IPS-20b (cell line): ENCODE measurements at regions not wholly inside any gene's neighbourhood (a gene's known extent, or its start where the extent isn't known, plus 50 kb on each side); places are given as distances from the start of the nearest gene placed in this dataset.

Source experiments
- H3K27ac ChIP-seq: one replicate; pipeline ENCODE4 v1.5.1; 2013; ENCODE audit warnings: low read length
- H3K27me3 ChIP-seq: 2 replicates; pipeline ENCODE4 v1.6.1; 2013; ENCODE audit warnings: mild to moderate bottlenecking, low read length, inconsistent platforms; ENCODE audit not compliant: insufficient read depth
- H3K36me3 ChIP-seq: 2 replicates; pipeline ENCODE4 v1.6.1; 2013; ENCODE audit warnings: low read depth, mild to moderate bottlenecking, inconsistent platforms, low read length, moderate library complexity; ENCODE audit not compliant: insufficient read depth
- H3K4me1 ChIP-seq: 2 replicates; pipeline ENCODE4 v1.6.1; 2013; ENCODE audit warnings: mild to moderate bottlenecking, control low read depth, inconsistent platforms, low read length, moderate library complexity; ENCODE audit not compliant: insufficient read depth
- H3K4me3 ChIP-seq: 2 replicates; pipeline ENCODE4 v1.5.1; 2013; ENCODE audit warnings: mild to moderate bottlenecking, low read length, inconsistent platforms
- H3K9ac ChIP-seq: 2 replicates; pipeline ENCODE4 v1.6.1; 2013; ENCODE audit warnings: low read depth, mild to moderate bottlenecking, inconsistent platforms, low read length, moderate library complexity
- H3K9me3 ChIP-seq: 2 replicates; pipeline ENCODE4 v1.6.1; 2013; ENCODE audit warnings: mild to moderate bottlenecking, low read depth, low read length, inconsistent platforms; ENCODE audit not compliant: insufficient read depth

DNA sequence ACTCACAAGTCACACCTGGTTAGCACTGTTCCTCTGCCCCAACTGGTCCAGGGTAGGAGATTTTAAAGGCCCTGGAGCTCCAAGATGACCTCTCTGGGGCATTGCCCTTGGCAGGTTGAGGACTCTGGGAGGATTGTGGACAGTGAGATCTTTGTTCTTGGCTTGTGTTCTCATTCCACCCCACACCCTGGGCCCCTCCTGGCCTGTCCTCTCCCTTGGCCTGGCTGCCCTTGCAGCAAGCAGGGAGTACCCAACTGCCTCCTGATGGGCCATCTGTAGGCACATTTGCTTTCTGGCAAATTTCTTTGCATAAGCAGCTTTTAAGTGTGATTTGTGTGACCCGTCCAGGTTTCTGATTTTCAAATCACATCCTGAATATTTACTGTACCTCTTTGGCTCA, 239.6 kb downstream of the UTP18 start:
- no peak overlapping the region for H3K4me3 ChIP-seq
- H3K27me3 ChIP-seq = no peaks in the 10 kb centered on the region
- H3K27ac ChIP-seq = no peak overlapping the region
- H3K9ac ChIP-seq = no peak overlapping the region
- H3K9me3 ChIP-seq = no peaks in the 10 kb centered on the region
- no peaks in the 10 kb centered on the region for H3K36me3 ChIP-seq
- no peaks in the 10 kb centered on the region for H3K4me1 ChIP-seq

DNA sequence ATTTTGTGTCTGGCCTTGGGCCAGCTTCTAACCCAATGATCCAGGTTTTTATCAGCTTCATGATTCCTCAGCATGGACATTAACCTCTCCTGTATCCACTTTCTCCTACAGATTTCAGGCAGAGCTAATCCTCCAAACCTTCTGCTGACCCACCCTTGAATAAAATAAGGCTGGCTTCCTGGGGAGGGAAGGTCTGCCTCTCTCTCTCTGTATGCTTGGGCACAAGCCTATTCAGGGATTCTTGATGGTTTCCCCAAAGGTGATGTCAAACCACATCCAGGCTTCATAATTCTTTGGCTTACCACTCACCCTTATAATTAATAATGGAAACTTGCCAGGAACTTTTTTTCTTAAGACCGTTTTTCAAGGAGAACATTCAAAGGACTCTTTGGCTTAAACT, 240.1 kb downstream of the UTP18 start:
- no peaks in the 10 kb centered on the region for H3K36me3 ChIP-seq
- H3K9me3 ChIP-seq = no peaks in the 10 kb centered on the region
- H3K4me1 ChIP-seq = no peaks in the 10 kb centered on the region
- H3K9ac ChIP-seq = no peak overlapping the region
- no peak overlapping the region for H3K27ac ChIP-seq
- H3K4me3 ChIP-seq = no peak overlapping the region
- no peaks in the 10 kb centered on the region for H3K27me3 ChIP-seq

DNA sequence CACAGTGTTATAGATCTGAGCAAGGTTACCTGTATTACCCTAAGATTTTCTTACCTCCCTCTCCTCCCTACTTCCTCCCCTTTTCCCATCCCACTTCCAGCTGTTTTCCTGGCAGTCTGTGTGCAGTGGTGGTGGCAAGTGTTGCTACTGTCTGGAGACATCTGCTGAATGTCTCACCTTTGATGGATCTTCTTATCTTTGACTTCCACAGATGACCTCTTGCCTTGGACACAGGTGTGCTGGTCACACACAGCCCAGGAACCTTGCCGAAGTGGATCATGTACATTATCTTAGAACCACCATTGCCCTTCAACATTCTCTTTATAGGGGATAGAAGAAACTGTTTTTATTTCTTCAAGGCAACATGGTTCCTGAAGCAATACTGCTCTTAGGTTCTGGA, 245.1 kb downstream of the UTP18 start:
- no peaks in the 10 kb centered on the region for H3K36me3 ChIP-seq
- no peak overlapping the region for H3K9ac ChIP-seq
- no peak overlapping the region for H3K27ac ChIP-seq
- H3K27me3 ChIP-seq = no peaks in the 10 kb centered on the region
- H3K4me3 ChIP-seq = no peak overlapping the region
- no peaks in the 10 kb centered on the region for H3K9me3 ChIP-seq
- H3K4me1 ChIP-seq = no peaks in the 10 kb centered on the region

DNA sequence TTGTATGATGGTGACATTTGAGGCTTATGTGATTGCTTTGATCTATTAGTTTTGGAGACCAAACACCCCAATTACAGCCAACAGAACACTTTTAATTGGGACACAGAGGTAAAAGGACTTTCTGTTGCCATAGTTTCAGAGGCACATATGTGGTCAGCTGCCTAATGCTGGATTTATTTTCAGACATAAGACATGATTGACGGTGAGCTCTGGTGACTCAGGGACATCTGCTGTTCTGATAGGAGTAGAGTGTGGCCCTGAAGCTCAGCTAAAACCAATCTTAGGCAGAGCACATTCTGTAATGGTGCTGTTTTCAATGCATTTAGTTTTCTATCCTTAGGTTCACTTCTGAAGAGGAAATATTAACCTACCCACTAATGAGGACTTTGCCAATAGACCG, 247.1 kb downstream of the UTP18 start:
- H3K27me3 ChIP-seq = no peaks in the 10 kb centered on the region
- H3K9ac ChIP-seq = no peak overlapping the region
- H3K4me3 ChIP-seq = no peak overlapping the region
- no peaks in the 10 kb centered on the region for H3K4me1 ChIP-seq
- no peaks in the 10 kb centered on the region for H3K36me3 ChIP-seq
- H3K9me3 ChIP-seq = no peaks in the 10 kb centered on the region
- no peak overlapping the region for H3K27ac ChIP-seq

DNA sequence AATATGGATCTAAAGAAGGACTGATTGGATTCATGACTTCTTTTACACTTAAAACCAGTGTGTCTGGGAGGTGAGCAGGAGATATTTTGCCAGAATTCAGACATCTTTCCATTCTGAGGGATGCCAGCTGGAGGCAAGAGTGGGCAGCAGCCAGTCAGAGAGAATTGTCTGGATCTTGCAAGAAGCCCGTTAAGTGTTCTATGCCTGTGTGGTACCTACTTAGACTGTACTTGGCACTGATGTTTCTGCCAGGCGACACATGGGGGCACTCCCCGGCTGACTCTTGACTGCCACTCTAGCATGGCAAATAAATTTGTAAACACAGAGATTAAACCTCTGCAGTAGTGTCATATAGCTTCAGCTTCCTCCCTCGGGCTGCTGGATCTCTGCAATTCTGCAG, 247.7 kb downstream of the UTP18 start:
- H3K36me3 ChIP-seq = no peaks in the 10 kb centered on the region
- no peak overlapping the region for H3K4me3 ChIP-seq
- H3K9me3 ChIP-seq = no peaks in the 10 kb centered on the region
- H3K4me1 ChIP-seq = no peaks in the 10 kb centered on the region
- no peak overlapping the region for H3K27ac ChIP-seq
- no peak overlapping the region for H3K9ac ChIP-seq
- no peaks in the 10 kb centered on the region for H3K27me3 ChIP-seq

DNA sequence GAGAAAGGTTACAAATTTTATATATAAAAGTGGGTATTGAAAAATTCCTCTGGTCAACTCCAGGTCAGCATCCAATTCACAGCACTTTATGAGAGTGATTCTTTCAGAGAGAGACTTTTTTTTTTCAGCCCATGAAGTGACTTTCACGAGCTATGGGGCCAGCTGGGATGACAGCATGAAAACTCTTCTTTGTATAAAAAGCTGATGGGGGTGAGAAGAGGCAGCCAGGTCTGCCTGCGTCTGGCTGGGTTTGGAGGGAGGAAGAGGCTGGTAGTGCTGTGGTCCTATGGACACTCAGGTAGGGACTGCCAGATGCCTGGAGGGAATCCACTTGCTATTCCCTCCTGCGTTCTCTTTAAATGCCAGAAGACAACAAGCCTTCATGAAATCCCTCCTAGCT, 250.6 kb downstream of the UTP18 start:
- H3K9me3 ChIP-seq = no peaks in the 10 kb centered on the region
- H3K4me3 ChIP-seq = no peak overlapping the region
- H3K9ac ChIP-seq = no peak overlapping the region
- H3K4me1 ChIP-seq = no peaks in the 10 kb centered on the region
- no peaks in the 10 kb centered on the region for H3K36me3 ChIP-seq
- no peaks in the 10 kb centered on the region for H3K27me3 ChIP-seq
- no peak overlapping the region for H3K27ac ChIP-seq

DNA sequence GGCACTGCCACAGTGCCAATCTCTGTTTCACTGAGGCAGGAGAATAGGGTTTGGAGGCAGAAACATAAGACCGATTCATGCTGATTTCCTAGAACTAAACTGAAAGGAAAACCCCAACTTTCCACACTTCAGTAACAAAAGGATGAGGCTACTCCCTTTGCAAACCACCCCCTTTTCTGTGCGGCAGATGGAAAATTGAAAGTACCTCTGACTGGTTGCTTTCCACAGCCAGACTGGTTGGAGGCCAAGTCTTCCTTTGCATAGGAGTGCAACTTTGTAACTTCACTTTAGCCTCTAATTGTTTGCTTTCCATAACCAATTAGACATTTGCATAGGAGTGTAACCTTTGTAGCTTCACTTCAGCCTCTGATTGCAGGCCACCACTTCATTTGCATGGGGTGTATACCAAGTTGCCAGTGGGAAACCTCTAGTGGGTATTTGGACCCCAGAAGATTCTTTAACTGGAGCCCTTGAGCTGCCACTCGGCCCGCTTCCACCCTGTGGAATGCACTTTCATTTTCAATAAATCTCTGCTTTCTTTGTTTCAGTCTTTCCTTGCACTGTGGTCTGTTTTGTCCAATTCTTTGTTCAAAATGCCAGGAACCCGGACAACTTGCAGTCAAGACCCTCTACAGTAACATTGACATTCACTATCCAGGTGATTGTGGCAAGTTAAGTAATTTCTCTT, 252.0 kb downstream of the UTP18 start:
- Histone ChIP-seq H3K36me3 (no peaks in the 10 kb centered on the region), H3K4me3 (no peak overlapping the region), H3K27ac (no peak overlapping the region), H3K9me3 (no peaks in the 10 kb centered on the region), H3K27me3 (no peaks in the 10 kb centered on the region), H3K4me1 (no peaks in the 10 kb centered on the region), H3K9ac (no peak overlapping the region)

DNA sequence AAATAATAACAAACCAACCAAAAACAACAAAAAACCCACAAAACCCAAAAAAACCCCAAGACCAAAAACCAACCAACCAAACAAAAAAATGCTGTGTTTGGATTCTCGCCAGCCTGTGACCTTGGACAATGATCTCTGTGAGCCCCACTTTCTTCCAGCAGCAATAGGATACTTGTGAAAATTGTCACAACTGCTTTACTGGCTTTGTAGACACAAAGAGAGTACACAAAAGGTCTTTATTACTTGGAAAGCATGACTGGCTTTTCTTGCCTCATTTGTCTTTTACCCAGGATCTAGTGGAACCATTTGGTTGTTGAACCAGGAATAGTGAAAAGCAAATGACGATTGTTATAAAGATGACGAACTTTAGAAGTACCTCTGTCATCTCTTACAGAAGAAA, 256.6 kb downstream of the UTP18 start:
- H3K27me3 ChIP-seq = no peaks in the 10 kb centered on the region

DNA sequence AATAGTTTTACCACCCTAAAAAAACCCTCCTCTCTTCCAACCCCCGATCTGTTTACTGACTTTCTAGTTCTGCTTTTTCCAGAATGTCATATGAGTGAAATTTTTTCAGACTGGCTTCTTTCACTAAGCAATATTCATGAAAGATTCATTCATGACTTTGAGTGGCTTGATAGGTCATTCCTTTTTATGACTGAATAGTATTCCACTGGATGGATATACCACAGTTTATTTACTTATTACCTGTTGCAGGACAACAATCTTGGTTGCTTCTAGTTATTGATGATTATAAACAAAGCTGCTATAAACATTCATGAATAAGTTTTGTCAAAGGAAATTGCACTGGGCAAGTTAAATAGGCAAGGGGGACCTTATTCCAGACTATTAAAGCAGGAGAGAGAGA, 264.2 kb downstream of the UTP18 start:
- Histone ChIP-seq H3K9ac (no peak overlapping the region), H3K4me3 (no peak overlapping the region), H3K27me3 (no peaks in the 10 kb centered on the region), H3K4me1 (no peaks in the 10 kb centered on the region), H3K36me3 (no peaks in the 10 kb centered on the region), H3K27ac (no peak overlapping the region), H3K9me3 (no peaks in the 10 kb centered on the region; the same call in 1 of the 2 replicates)

More for the DNA sequence above, 256.6 kb downstream of the UTP18 start:
- Histone ChIP-seq H3K9ac (no peak overlapping the region), H3K4me1 (no peaks in the 10 kb centered on the region), H3K27ac (no peak overlapping the region), H3K36me3 (no peaks in the 10 kb centered on the region), H3K9me3 (no peaks in the 10 kb centered on the region), H3K4me3 (no peak overlapping the region)

DNA sequence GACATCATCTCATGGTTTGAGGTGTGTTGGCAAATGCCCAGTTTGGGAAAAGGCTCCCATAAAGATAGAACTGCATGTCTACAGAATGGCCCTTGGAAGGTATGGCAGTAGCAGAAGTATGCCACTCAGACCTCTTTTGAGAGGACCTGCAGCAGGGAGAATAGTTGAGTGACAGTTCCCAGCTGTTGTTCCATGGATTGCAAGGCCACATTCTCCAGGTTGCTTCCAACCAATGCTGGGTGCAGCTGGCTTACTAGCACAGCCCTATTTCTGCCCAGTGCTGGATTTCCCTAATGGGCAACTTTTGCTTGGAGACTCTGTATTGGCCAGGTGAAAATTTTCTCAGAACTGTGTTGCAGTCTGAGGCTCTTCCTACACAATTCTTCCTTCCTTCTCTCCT, 266.2 kb downstream of the UTP18 start:
- Histone ChIP-seq H3K9ac (no peak overlapping the region), H3K27ac (no peak overlapping the region), H3K27me3 (no peaks in the 10 kb centered on the region), H3K4me3 (no peak overlapping the region), H3K36me3 (no peaks in the 10 kb centered on the region), H3K4me1 (no peaks in the 10 kb centered on the region), H3K9me3 (no peaks in the 10 kb centered on the region; the same call in 1 of the 2 replicates)

DNA sequence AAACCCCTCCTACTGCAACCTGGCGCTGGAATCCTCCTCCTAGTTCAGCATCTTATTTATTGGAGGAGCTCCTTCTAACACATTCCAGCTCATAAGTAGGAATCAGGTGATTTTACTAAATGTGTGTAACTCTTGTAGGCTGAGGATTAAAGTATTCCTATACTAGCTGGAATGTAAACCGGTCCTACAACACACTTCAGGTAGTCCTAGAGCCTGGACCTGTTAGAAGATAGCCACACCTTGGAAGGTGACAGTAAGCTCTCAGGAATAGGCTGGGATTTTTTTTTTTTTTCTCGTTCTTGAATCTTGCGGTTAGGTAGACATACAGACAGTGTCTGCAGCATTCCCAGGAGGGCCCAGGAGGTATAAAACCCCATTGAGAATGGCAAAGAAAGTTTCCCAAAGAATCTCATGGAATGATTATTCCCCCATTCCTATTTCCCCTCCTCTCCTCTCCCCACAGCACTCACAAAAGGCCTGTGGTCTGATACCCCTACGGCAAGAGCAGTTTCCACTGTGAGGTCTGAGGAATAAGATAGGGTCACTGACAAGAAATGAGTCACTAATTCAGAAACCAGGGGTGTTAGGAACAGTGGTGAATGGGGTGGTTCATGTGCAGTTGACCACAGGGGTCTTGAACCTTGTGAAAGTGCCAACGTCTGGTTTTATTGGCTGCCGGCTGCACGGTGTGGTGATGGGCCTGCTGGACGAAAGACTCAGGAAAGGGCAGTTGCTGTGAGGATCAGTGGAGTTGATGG, 267.1 kb downstream of the UTP18 start:
- H3K36me3 ChIP-seq = no peaks in the 10 kb centered on the region
- no peak overlapping the region for H3K4me3 ChIP-seq
- H3K4me1 ChIP-seq = no peaks in the 10 kb centered on the region
- no peak overlapping the region for H3K9ac ChIP-seq
- no peaks in the 10 kb centered on the region for H3K27me3 ChIP-seq
- no peaks in the 10 kb centered on the region; the same call in 1 of the 2 replicates for H3K9me3 ChIP-seq
- H3K27ac ChIP-seq = no peak overlapping the region

DNA sequence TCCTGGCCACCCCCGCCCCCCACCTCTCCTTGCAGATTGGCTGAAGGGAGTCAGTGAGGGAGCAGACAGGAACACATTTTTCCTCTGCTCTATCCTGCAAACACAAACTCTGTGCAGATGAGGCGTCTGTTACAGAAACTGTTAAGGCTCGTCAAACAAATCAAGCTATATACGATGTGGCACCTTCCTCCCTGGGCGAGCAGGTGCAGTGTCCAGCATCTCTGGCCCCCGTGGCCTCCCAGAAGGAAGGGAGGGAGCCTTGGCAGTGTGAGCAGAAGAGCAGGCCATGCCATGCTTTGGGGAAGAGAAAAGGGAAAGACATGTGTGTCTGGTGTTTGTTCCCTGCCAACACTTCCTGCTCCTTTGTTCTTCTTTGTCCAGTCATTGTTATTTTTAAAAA, 267.8 kb downstream of the UTP18 start:
- H3K27ac ChIP-seq = no peak overlapping the region
- no peak overlapping the region for H3K9ac ChIP-seq
- H3K4me1 ChIP-seq = no peaks in the 10 kb centered on the region
- no peak overlapping the region for H3K4me3 ChIP-seq
- no peaks in the 10 kb centered on the region for H3K36me3 ChIP-seq
- no peaks in the 10 kb centered on the region for H3K27me3 ChIP-seq
- H3K9me3 ChIP-seq = no peaks in the 10 kb centered on the region; the same call in 1 of the 2 replicates
